ENCODE measurements at regions not wholly inside any gene's neighbourhood (a gene's known extent, or its start where the extent isn't known, plus 50 kb on each side); places are given as distances from the start of the nearest gene placed in this dataset.

DNA sequence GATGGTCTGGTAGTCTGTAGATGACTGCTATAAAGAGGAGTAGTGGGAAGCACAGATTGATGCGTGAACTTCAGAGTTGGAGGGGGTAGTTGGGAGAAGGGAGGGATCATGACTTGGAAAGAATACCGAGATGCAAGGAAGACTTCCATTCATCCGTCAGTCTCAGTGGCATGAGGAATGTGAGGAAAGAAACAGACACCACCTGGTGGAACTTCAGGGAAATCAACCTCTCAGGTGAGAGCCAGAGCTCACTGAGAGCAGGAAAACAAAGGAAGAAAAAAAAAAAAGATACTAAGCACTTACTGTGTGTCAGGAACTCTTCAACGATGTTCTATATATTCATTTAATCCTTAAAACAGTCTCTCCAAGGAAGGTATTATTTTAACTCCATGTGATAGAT, 172.4 kb downstream of the OXSM start:
- TF ChIP-seq, protein P1, sequence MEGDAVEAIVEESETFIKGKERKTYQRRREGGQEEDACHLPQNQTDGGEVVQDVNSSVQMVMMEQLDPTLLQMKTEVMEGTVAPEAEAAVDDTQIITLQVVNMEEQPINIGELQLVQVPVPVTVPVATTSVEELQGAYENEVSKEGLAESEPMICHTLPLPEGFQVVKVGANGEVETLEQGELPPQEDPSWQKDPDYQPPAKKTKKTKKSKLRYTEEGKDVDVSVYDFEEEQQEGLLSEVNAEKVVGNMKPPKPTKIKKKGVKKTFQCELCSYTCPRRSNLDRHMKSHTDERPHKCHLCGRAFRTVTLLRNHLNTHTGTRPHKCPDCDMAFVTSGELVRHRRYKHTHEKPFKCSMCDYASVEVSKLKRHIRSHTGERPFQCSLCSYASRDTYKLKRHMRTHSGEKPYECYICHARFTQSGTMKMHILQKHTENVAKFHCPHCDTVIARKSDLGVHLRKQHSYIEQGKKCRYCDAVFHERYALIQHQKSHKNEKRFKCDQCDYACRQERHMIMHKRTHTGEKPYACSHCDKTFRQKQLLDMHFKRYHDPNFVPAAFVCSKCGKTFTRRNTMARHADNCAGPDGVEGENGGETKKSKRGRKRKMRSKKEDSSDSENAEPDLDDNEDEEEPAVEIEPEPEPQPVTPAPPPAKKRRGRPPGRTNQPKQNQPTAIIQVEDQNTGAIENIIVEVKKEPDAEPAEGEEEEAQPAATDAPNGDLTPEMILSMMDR (IDR thresholded peaks at IDR 0.05; ENCODE audit: insufficient read depth, low read depth, low read length), result no peak
- no peak for TF ChIP-seq EZH2 (IDR thresholded peaks at IDR 0.05; ENCODE audit: insufficient read depth, low read length)

Measured in astrocyte (in vitro differentiated cells and primary cell).